Fibroblast of lung (primary cell): ENCODE measurements at regions not wholly inside any gene's neighbourhood (a gene's known extent, or its start where the extent isn't known, plus 50 kb on each side); places are given as distances from the start of the nearest gene placed in this dataset.

Experiments
- EZH2 ChIP-seq: IDR thresholded peaks from 2 replicates; pipeline ENCODE4 v1.5.1; 2012; ENCODE audit warnings: low read length, control low read depth, mild to moderate bottlenecking; ENCODE audit errors: missing control alignments
- TF ChIP-seq, protein P1 (sequence below), 2 donors: IDR thresholded peaks in 1 of 2; conservative IDR thresholded peaks in 1 of 2; 1 replicate in 1 of 2; 2 replicates in 1 of 2; pipeline ENCODE4 v1.5.1; 2011 to 2012; ENCODE audit warnings: low read length in 2 of 2, control low read depth in 1 of 2, inconsistent platforms in 1 of 2, low read depth in 1 of 2, mild to moderate bottlenecking in 1 of 2

DNA sequence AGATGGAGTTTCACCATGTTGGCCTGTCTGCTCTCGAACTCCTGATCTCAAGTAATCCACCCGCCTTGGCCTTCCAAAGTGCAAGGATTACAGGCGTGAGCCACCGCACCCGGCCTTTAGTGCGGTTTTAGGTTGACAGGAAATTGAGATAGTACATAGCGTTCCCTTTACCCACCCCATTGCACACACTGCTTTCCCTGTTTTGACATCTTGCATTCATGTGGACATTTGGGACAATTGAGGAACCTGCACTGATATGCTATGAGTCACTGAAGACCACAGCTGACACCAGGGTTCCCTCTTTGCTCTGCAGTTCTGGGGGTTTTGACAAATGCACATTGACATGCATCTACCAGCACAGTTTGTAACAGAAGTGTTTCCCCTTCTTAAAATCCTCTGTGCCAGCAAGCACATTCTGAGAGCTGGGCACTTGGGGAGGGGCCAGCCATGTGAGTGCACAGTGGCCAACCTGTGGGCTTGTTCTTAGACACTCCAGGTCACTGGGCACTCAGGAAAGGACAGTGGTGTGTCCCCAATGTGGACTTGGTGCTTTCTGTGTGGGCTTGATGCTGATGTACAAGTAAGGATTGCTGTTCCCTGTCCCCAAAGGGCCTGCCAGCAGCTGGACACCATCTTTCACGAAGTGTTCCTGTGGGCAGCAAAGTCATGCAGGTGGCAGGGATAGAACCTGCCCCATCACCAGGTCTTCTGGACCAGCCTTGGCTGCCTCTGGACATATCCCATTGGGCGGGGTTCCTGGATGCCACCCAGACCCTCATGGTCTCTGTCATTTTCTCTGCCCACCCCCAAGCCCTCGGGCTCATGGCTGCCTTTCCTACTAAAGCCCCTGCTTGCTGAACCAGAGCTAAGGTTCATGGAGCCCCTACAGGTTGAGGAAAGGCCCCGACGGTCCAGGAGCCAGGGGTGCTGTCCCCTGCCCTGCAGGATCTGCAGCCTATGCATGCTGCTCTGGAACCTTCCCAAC is 579.8 kb downstream of the GLRX3 start:
- TF ChIP-seq, protein P1, sequence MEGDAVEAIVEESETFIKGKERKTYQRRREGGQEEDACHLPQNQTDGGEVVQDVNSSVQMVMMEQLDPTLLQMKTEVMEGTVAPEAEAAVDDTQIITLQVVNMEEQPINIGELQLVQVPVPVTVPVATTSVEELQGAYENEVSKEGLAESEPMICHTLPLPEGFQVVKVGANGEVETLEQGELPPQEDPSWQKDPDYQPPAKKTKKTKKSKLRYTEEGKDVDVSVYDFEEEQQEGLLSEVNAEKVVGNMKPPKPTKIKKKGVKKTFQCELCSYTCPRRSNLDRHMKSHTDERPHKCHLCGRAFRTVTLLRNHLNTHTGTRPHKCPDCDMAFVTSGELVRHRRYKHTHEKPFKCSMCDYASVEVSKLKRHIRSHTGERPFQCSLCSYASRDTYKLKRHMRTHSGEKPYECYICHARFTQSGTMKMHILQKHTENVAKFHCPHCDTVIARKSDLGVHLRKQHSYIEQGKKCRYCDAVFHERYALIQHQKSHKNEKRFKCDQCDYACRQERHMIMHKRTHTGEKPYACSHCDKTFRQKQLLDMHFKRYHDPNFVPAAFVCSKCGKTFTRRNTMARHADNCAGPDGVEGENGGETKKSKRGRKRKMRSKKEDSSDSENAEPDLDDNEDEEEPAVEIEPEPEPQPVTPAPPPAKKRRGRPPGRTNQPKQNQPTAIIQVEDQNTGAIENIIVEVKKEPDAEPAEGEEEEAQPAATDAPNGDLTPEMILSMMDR (conservative IDR thresholded peaks at IDR 0.05 in 1 of 2, IDR thresholded peaks at IDR 0.05 in 1 of 2; ENCODE audit: low read depth in 1 of 2, low read length in 2 of 2) = no peak
- no peak for TF ChIP-seq EZH2
